Breast epithelium (tissue), 3 donors: ENCODE measurements at regions not wholly inside any gene's neighbourhood (a gene's known extent, or its start where the extent isn't known, plus 50 kb on each side); places are given as distances from the start of the nearest gene placed in this dataset.

Experiments
- POLR2AphosphoS5 ChIP-seq, 3 donors: sonication (generic); formaldehyde crosslinking; IDR thresholded peaks; one replicate each; pipeline ENCODE4 v1.6.1; 2017; ENCODE audit warnings: antibody characterized with exemption in 3 of 3
- TF ChIP-seq, protein P1 (sequence below), 3 donors: fragments of 450-650 bp; IDR thresholded peaks; one replicate each; pipeline ENCODE4 v1.5.1; 2016 to 2017; ENCODE audit warnings: antibody characterized with exemption in 3 of 3, mild to moderate bottlenecking in 3 of 3, moderate library complexity in 3 of 3

DNA sequence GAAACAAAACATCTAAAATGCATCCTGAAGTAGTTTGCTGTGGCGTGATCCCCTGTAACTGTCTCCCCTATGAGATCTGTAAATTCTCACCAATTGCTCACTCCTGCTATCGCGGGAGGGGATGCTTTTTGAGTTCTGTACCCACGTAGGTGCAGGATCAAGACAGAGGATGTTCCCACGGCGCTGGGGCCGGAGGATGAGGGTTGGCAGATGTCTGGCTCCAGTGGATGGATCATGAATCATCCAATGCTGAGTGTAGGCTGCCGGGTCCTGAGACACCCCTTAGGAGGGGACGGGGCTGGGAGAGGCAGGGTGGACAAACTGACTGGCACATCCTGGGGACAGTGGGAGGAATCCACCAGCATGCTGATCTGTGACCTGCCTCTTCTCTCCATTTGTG is 224.4 kb downstream of the USP6NL start:
- TF ChIP-seq, protein P1, sequence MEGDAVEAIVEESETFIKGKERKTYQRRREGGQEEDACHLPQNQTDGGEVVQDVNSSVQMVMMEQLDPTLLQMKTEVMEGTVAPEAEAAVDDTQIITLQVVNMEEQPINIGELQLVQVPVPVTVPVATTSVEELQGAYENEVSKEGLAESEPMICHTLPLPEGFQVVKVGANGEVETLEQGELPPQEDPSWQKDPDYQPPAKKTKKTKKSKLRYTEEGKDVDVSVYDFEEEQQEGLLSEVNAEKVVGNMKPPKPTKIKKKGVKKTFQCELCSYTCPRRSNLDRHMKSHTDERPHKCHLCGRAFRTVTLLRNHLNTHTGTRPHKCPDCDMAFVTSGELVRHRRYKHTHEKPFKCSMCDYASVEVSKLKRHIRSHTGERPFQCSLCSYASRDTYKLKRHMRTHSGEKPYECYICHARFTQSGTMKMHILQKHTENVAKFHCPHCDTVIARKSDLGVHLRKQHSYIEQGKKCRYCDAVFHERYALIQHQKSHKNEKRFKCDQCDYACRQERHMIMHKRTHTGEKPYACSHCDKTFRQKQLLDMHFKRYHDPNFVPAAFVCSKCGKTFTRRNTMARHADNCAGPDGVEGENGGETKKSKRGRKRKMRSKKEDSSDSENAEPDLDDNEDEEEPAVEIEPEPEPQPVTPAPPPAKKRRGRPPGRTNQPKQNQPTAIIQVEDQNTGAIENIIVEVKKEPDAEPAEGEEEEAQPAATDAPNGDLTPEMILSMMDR (IDR thresholded peaks at IDR 0.05) = no peak
- no peak for TF ChIP-seq POLR2AphosphoS5 (IDR thresholded peaks at IDR 0.05)
